Testis (tissue), 2 donors: ENCODE measurements at regions not wholly inside any gene's neighbourhood (a gene's known extent, or its start where the extent isn't known, plus 50 kb on each side); places are given as distances from the start of the nearest gene placed in this dataset.

Source experiments
- CTCF ChIP-seq, 3 experiments: fragments of 450-650 bp in 2 of 3; fragments of 200-600 bp in 1 of 3; sonication (generic) in 1 of 3; IDR thresholded peaks; one replicate each; pipeline ENCODE4 v1.5.1; 2016 to 2019; ENCODE audit warnings: antibody characterized with exemption in 3 of 3, mild to moderate bottlenecking in 2 of 3, moderate library complexity in 1 of 3
- POLR2A ChIP-seq: fragments of 450-650 bp; IDR thresholded peaks from one replicate; pipeline ENCODE4 v1.6.1; 2017; ENCODE audit warnings: antibody characterized with exemption, mild to moderate bottlenecking, moderate library complexity

DNA sequence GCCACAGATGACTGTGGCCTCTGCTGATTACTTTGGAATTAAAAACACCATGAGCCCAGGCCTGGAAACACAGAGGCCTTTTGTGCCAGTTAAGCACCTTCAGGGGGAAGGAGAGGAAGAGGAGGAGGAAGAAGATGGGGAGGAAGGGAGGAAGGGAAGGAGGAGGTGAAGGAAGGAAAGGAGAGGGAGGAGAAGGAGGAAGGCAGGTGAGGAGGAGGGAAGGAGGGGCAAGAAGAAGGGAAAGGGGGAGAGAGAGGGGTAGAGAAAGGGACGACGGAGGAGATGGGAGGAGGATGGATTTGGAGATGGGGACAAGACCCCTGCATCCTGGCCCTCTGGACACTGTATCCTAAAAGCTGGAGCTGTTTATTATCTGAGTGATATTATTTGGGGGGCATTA, 231.0 kb downstream of the UQCRFS1 start:
- no peak for TF ChIP-seq CTCF (IDR thresholded peaks at IDR 0.05)
- TF ChIP-seq POLR2A: no peak
